ENCODE measurements at regions not wholly inside any gene's neighbourhood (a gene's known extent, or its start where the extent isn't known, plus 50 kb on each side); places are given as distances from the start of the nearest gene placed in this dataset.
A peak's percentile ranks its signal among the peaks of the same experiment; 100 is the strongest.

- no peaks in the 10 kb centered on the region for H3K79me2 ChIP-seq
- H3K27me3 ChIP-seq (ENCODE audit: control insufficient read depth, insufficient read depth, low read length), result no peaks in the 10 kb centered on the region
- no peaks in the 10 kb centered on the region for H3K4me1 ChIP-seq
- H3K9me3 ChIP-seq (ENCODE audit: control insufficient read depth, low read length), result no peaks in the 10 kb centered on the region
- H3K4me3 ChIP-seq (ENCODE audit: low read depth, low read length), result no peak overlapping the region
- no peaks in the 10 kb centered on the region for H3K36me3 ChIP-seq (ENCODE audit: control insufficient read depth, insufficient read depth, low read length)
- no peak overlapping the region for H3K27ac ChIP-seq
- H2AFZ ChIP-seq, result no peak overlapping the region
- H3K9ac ChIP-seq, result no peak overlapping the region
- TF ChIP-seq CTCF (IDR thresholded peaks at IDR 0.05), result no peak
- H3K4me2 ChIP-seq (ENCODE audit: low read length), result no peak overlapping the region
Measured at GRCh38 chr20:51894619-51895018, 92.3 kb upstream of the SALL4 start.

DNA sequence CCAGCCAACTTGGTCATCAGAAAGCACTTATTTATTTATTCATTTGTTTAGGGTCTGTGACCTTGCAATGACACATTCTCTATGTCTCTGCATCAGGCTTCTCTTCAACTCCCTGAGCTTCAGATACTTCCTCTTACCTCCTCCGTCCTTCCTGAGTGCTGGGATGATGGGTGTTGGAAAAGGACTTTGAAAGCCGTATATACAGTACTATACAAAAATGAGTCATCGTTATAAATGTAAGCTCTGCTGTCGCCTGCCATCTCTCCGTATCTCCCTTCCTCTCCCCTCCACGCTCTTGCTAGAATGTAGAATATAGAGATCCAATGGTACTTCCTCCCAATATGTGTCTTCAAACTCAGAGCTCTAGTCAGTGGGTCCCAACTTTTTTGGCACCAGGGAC, 91.9 kb upstream of the SALL4 start:
- Histone ChIP-seq H3K27me3 (ENCODE audit: control insufficient read depth, insufficient read depth, low read length) (no peaks in the 10 kb centered on the region), H3K9me3 (ENCODE audit: control insufficient read depth, low read length) (no peaks in the 10 kb centered on the region), H3K36me3 (ENCODE audit: control insufficient read depth, insufficient read depth, low read length) (no peaks in the 10 kb centered on the region), H3K4me3 (ENCODE audit: low read depth, low read length) (no peak overlapping the region), H3K4me2 (ENCODE audit: low read length) (no peak overlapping the region), H3K4me1 (no peaks in the 10 kb centered on the region), H3K27ac (no peak overlapping the region), H2AFZ (no peak overlapping the region), H3K79me2 (no peaks in the 10 kb centered on the region), H3K9ac (no peak overlapping the region)
- no peak for TF ChIP-seq CTCF (IDR thresholded peaks at IDR 0.05)

DNA sequence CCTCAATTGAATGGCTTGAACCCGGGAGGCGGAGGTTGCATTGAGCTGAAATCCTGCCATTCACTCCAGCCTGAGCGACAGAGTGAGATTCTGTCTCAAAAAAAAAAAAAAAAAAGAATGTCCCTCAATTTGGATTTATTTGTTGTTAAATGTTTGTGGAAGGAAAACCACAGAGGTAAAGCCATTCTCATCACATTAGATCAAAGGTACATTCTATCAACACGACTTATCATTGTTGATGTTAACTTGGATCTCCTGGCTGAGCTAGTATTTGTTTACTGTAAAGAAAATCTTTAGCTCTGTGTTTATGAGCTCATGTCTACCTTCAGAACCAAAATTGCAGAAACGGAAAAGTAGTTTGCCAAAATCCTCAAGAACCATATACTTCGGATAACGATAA, 91.4 kb upstream of the SALL4 start:
- H3K4me1 ChIP-seq, result no peaks in the 10 kb centered on the region
- H3K79me2 ChIP-seq, result no peaks in the 10 kb centered on the region
- TF ChIP-seq CTCF (IDR thresholded peaks at IDR 0.05), result no peak
- H3K36me3 ChIP-seq (ENCODE audit: control insufficient read depth, insufficient read depth, low read length), result no peaks in the 10 kb centered on the region
- no peaks in the 10 kb centered on the region for H3K27me3 ChIP-seq (ENCODE audit: control insufficient read depth, insufficient read depth, low read length)
- H3K27ac ChIP-seq, result no peak overlapping the region
- H3K4me3 ChIP-seq (ENCODE audit: low read depth, low read length), result no peak overlapping the region
- no peak overlapping the region for H3K4me2 ChIP-seq (ENCODE audit: low read length)
- no peak overlapping the region for H2AFZ ChIP-seq
- no peaks in the 10 kb centered on the region for H3K9me3 ChIP-seq (ENCODE audit: control insufficient read depth, low read length)
- H3K9ac ChIP-seq, result no peak overlapping the region

- H3K27me3 ChIP-seq (ENCODE audit: control insufficient read depth, insufficient read depth, low read length), result no peaks in the 10 kb centered on the region
- H3K4me1 ChIP-seq, result no peaks in the 10 kb centered on the region
- H3K9me3 ChIP-seq (ENCODE audit: control insufficient read depth, low read length), result no peaks in the 10 kb centered on the region
- no peak for TF ChIP-seq CTCF (IDR thresholded peaks at IDR 0.05)
- H3K79me2 ChIP-seq, result no peaks in the 10 kb centered on the region
- no peak overlapping the region for H2AFZ ChIP-seq
- H3K9ac ChIP-seq, result no peak overlapping the region
- H3K27ac ChIP-seq, result no peak overlapping the region
- H3K4me2 ChIP-seq (ENCODE audit: low read length), result peak overlapping the region; percentile 25
- H3K4me3 ChIP-seq (ENCODE audit: low read depth, low read length), result no peak overlapping the region
- no peaks in the 10 kb centered on the region for H3K36me3 ChIP-seq (ENCODE audit: control insufficient read depth, insufficient read depth, low read length)
Measured at GRCh38 chr20:51890003-51890402, 87.7 kb upstream of the SALL4 start.

- Histone ChIP-seq H3K79me2 (no peaks in the 10 kb centered on the region), H3K9ac (no peak overlapping the region), H3K27me3 (ENCODE audit: control insufficient read depth, insufficient read depth, low read length) (no peaks in the 10 kb centered on the region), H3K4me2 (ENCODE audit: low read length) (peak overlapping the region; percentile 25), H2AFZ (no peak overlapping the region), H3K4me1 (no peaks in the 10 kb centered on the region), H3K27ac (no peak overlapping the region), H3K4me3 (ENCODE audit: low read depth, low read length) (no peak overlapping the region), H3K9me3 (ENCODE audit: control insufficient read depth, low read length) (no peaks in the 10 kb centered on the region), H3K36me3 (ENCODE audit: control insufficient read depth, insufficient read depth, low read length) (no peaks in the 10 kb centered on the region)
- TF ChIP-seq CTCF (IDR thresholded peaks at IDR 0.05), result no peak
Measured at GRCh38 chr20:51889466-51889865, 87.1 kb upstream of the SALL4 start.
